ENCODE measurements at regions not wholly inside any gene's neighbourhood (a gene's known extent, or its start where the extent isn't known, plus 50 kb on each side); places are given as distances from the start of the nearest gene placed in this dataset.

GRCh38 chr17:77498791-77499698 lies 358.3 kb downstream of the SEC14L1 start:
- no peak for DNase-seq (ENCODE audit: low read depth)
- no peak overlapping the region for H3K4me3 ChIP-seq (ENCODE audit: low read depth, low read length)
- TF ChIP-seq, protein P1, sequence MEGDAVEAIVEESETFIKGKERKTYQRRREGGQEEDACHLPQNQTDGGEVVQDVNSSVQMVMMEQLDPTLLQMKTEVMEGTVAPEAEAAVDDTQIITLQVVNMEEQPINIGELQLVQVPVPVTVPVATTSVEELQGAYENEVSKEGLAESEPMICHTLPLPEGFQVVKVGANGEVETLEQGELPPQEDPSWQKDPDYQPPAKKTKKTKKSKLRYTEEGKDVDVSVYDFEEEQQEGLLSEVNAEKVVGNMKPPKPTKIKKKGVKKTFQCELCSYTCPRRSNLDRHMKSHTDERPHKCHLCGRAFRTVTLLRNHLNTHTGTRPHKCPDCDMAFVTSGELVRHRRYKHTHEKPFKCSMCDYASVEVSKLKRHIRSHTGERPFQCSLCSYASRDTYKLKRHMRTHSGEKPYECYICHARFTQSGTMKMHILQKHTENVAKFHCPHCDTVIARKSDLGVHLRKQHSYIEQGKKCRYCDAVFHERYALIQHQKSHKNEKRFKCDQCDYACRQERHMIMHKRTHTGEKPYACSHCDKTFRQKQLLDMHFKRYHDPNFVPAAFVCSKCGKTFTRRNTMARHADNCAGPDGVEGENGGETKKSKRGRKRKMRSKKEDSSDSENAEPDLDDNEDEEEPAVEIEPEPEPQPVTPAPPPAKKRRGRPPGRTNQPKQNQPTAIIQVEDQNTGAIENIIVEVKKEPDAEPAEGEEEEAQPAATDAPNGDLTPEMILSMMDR (conservative IDR thresholded peaks at IDR 0.05; ENCODE audit: low read depth, low read length): no peak

GRCh38 chr17:77499699-77500435 lies 359.1 kb downstream of the SEC14L1 start:
- no peak for DNase-seq (ENCODE audit: low read depth)
- H3K4me3 ChIP-seq (ENCODE audit: low read depth, low read length): no peak overlapping the region
- TF ChIP-seq, protein P1 (conservative IDR thresholded peaks at IDR 0.05; ENCODE audit: low read depth, low read length): no peak

- H3K4me3 ChIP-seq (ENCODE audit: low read depth, low read length): no peak overlapping the region
- TF ChIP-seq, protein P1 (conservative IDR thresholded peaks at IDR 0.05; ENCODE audit: low read depth, low read length): peak; percentile 70
- DNase-seq (ENCODE audit: low read depth): peak; percentile 45
Observed at GRCh38 chr17:77501101-77501566, 360.4 kb downstream of the SEC14L1 start.

DNA sequence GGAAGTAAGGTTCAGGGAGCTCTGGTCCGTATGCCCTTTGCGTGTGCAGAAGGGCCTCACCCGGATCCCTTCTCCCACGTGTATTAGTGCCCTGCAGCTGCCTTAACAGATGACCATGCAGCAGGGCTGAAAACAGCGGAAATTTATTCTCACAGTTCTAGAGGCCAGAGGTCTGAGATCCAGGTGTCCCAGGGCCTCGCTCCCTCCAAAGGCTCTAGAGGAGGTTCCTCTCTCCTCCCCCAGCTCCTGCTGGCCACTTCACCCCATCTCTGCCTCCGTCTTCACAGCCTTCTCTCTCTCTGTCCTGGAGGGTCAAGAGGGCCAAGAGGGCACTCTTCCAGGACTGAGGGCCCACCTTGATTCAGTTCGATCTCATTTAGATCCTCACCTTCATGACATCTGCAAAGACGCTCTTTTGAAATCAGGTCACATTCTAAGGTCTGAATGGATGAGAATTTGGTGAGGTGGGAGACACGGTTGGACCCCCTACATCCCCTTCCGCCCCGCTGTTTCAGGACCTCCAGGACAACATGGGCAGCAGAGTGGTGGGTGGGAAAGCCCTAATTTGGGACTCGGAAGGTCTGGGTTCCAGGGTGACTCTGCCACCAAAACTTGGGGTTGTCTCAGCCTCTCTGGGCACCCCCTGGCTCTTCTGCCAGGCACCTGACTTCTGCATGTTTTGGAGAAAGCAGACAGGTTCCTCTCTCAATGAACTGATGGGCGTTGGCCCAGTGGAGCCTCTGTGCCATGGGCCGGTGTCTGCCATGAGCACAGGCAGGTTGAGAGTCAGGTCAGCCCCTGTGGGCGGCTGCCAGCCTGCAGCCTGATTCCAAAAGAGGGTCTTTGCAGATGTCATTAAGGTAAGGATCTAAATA lies 361.2 kb downstream of the SEC14L1 start:
- TF ChIP-seq, protein P1 (conservative IDR thresholded peaks at IDR 0.05; ENCODE audit: low read depth, low read length): no peak
- no peak overlapping the region for H3K4me3 ChIP-seq (ENCODE audit: low read depth, low read length)
- DNase-seq (ENCODE audit: low read depth): no peak

DNA sequence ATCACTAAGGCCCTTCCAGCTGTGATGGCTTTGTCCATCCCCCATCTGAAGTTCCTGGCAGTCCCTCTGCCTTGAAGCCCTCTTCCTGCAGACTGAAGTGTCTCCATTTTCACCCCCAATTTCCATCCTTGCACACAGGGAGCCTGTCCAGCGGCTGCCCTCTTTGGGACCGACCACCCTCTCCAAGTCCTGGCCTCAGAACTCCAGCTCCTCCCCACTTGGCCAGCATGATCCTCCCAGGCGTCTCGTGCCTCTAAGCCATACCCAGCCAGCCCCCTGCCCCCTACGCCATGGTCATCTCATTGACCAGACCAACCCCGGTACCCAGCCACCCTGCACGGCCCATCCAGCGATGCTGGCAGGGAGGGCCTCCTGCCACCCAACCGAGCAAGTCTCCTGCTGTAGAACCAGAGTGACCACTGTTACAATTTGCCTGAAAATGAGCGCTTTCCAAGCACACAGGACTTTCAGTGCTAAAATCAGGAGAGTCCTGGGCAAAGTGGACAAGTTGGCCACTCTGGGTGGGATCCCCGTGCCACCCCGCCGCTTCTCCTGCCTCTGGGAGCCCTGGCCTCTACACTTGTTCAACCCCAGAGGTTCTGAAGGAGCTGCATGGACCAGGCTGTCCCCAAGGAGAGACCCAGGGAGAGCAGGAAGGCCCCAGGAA lies 362.0 kb downstream of the SEC14L1 start:
- no peak for DNase-seq (ENCODE audit: low read depth)
- TF ChIP-seq, protein P1 (conservative IDR thresholded peaks at IDR 0.05; ENCODE audit: low read depth, low read length): no peak
- H3K4me3 ChIP-seq (ENCODE audit: low read depth, low read length): no peak overlapping the region

DNA sequence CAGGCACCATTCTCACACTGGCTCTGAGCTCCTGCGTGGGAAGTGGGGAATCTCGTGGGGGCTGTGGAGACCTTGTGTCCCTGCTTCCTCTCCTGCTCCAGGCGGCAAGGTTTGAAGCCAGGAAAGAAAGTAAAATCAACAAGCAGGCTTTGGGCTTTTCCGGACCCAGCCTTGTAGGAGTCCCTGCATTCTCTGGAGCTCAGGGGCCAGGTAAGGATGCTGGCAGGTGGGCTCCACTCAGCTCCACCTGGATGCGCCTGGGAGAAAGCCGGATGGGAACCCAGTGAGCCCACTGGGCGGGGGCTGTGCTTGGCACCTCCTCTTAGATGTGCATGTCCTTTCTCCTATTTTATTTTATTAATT lies 362.5 kb downstream of the SEC14L1 start:
- no peak overlapping the region for H3K4me3 ChIP-seq (ENCODE audit: low read depth, low read length)
- TF ChIP-seq, protein P1 (conservative IDR thresholded peaks at IDR 0.05; ENCODE audit: low read depth, low read length): no peak
- DNase-seq (ENCODE audit: low read depth): no peak
